ENCODE measurements at regions not wholly inside any gene's neighbourhood (a gene's known extent, or its start where the extent isn't known, plus 50 kb on each side); places are given as distances from the start of the nearest gene placed in this dataset.

DNA sequence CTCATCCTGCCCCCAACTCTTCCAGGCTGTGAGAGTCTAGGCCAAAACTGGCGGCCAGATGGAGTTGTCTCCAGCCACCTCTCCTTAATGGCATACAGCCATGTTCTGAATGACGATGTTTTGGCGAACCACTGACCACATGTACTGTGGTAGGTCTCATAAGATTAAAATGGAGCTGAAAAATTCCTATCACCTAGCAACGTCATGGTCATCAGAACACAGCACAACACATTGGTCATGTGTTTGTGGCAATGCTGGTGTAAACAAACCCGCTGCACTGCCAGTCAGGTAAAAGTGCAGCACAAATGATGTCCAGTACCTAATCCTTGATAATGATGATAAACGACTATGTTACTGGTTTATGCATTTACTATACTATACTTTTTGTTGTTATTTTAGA lies 290.0 kb upstream of the MKI67 start:
- intact Hi-C loops (cut with micrococcal nuclease) = no loop called here
- no peak for ATAC-seq
- no TSS peak for BruUV-seq (replicated peaks)
- Histone ChIP-seq H3K36me3 (ENCODE audit: control insufficient read depth, insufficient read depth, low read length) (no peaks in the 10 kb centered on the region), H3K79me2 (ENCODE audit: control insufficient read depth, insufficient read depth, low read length) (no peaks in the 10 kb centered on the region), H3K4me3 (no peak overlapping the region), H3K27ac (ENCODE audit: extremely low read depth, low read depth, low read length) (no peak overlapping the region), H3K4me2 (ENCODE audit: insufficient read depth, low read length) (no peak overlapping the region), H3K4me1 (replicated peaks in 1 of 2; ENCODE audit: control insufficient read depth in 2 of 2, insufficient read depth in 2 of 2, low read length in 2 of 2) (no peaks in the 10 kb centered on the region), H3K9ac (ENCODE audit: insufficient read depth in 1 of 2, low read depth in 2 of 2, low read length in 2 of 2) (no peak overlapping the region), H3K9me3 (replicated peaks; ENCODE audit: control insufficient read depth, insufficient read depth, low read depth, low read length) (no peaks in the 10 kb centered on the region), H4K20me1 (replicated peaks; ENCODE audit: control insufficient read depth, insufficient read depth, low read length) (no peaks in the 10 kb centered on the region), H3K27me3 (ENCODE audit: control insufficient read depth in 2 of 2, insufficient read depth in 2 of 2, low read length in 2 of 2) (peaks cover 0 to 8% of the 10 kb centered on the region in 2 experiments; a peak in 4 of 5 replicates), H2AFZ (ENCODE audit: low read depth, low read length) (no peak overlapping the region), H3K9me1 (ENCODE audit: control insufficient read depth, insufficient read depth, low read length) (no peaks in the 10 kb centered on the region)
- in situ Hi-C loops (cut with MboI) = no loop called here
- TF ChIP-seq HEY1 (CRISPR knock-in tag; IDR thresholded peaks at IDR 0.05; ENCODE audit: borderline replicate concordance) (no peak), ARID2 (IDR thresholded peaks at IDR 0.05) (no peak), ZNF316 (IDR thresholded peaks at IDR 0.05) (no peak), POLR2G (IDR thresholded peaks at IDR 0.05; ENCODE audit: low read depth, low read length) (no peak), PBX2 (CRISPR knock-in tag; IDR thresholded peaks at IDR 0.05; ENCODE audit: low read depth) (no peak), PBX2 (tag; conservative IDR thresholded peaks at IDR 0.05; ENCODE audit: low read depth) (no peak), POLR2AphosphoS2 (IDR thresholded peaks at IDR 0.05; ENCODE audit: low read length) (no peak), SPI1 (IDR thresholded peaks at IDR 0.05; ENCODE audit: borderline replicate concordance, low read depth, low read length) (no peak), ZNF668 (CRISPR knock-in tag; IDR thresholded peaks at IDR 0.05) (no peak), ILK (tag; IDR thresholded peaks at IDR 0.05; ENCODE audit: borderline replicate concordance, low read depth) (no peak), PHB (CRISPR knock-in tag; IDR thresholded peaks at IDR 0.05) (no peak), POLR2AphosphoS5 (IDR thresholded peaks at IDR 0.05; ENCODE audit: control insufficient read depth, insufficient read depth, low read depth, low read length) (no peak), HIVEP1 (CRISPR knock-in tag; IDR thresholded peaks at IDR 0.05) (no peak), NEUROD1 (IDR thresholded peaks at IDR 0.05; ENCODE audit: borderline replicate concordance, low read depth, low read length, partially characterized antibody) (no peak), ZNF57 (CRISPR knock-in tag; IDR thresholded peaks at IDR 0.05) (no peak), NFIC (IDR thresholded peaks at IDR 0.05) (no peak)
- 0% methylated on average over 5 of the region's 6 CpGs for WGBS (ENCODE audit: insufficient coverage, low coverage, missing lambda C conversion rate)
- no peak for FAIRE-seq
- no peak for DNase-seq (ENCODE audit: extremely low read depth in 1 of 4, low spot score in 3 of 4)
- ChIA-PET POLR2A (no interaction called here), CTCF (ENCODE audit: low intra/inter-chr PET ratio) (no interaction called here)

Measured in K562 (cell line).